ENCODE measurements at regions not wholly inside any gene's neighbourhood (a gene's known extent, or its start where the extent isn't known, plus 50 kb on each side); places are given as distances from the start of the nearest gene placed in this dataset.

DNA sequence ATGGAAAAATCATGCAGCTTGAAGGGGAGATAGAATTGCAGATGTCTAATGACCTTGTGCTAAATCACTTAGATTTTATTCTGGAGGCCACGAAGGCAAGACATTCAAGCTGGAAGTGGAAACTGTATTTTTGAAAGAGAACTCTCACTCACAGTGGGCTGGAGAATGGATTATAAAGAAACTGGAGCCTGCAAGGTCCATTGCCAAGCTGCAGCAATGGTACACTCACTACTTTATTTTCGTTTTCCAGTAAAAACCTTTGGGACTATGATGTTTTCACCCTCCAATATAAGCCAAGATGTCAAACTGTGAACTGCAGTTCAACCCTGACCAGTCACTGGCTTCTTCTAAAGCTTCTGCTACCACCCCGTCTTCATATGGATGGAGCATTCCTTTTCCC lies 62.0 kb downstream of the SKIDA1 start:
- no peaks in the 10 kb centered on the region; the same call in 1 of the 2 replicates for H3K9me3 ChIP-seq (ENCODE audit: control insufficient read depth, insufficient read depth, low read length)
- TF ChIP-seq, protein P1, sequence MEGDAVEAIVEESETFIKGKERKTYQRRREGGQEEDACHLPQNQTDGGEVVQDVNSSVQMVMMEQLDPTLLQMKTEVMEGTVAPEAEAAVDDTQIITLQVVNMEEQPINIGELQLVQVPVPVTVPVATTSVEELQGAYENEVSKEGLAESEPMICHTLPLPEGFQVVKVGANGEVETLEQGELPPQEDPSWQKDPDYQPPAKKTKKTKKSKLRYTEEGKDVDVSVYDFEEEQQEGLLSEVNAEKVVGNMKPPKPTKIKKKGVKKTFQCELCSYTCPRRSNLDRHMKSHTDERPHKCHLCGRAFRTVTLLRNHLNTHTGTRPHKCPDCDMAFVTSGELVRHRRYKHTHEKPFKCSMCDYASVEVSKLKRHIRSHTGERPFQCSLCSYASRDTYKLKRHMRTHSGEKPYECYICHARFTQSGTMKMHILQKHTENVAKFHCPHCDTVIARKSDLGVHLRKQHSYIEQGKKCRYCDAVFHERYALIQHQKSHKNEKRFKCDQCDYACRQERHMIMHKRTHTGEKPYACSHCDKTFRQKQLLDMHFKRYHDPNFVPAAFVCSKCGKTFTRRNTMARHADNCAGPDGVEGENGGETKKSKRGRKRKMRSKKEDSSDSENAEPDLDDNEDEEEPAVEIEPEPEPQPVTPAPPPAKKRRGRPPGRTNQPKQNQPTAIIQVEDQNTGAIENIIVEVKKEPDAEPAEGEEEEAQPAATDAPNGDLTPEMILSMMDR (IDR thresholded peaks at IDR 0.05; ENCODE audit: low read depth, low read length) = no peak
- no peak overlapping the region for H3K27ac ChIP-seq (ENCODE audit: low read depth, low read length)
- H3K27me3 ChIP-seq (ENCODE audit: control insufficient read depth, insufficient read depth, low read length) = no peaks in the 10 kb centered on the region
- DNase-seq (ENCODE audit: low read depth, low spot score) = no peak
- no peak overlapping the region for H3K4me3 ChIP-seq (ENCODE audit: low read depth, low read length)
- ChIA-PET POLR2A (no interaction called here), CTCF (interaction anchor here (1.4 kb wide), 1 partner anchor 184 kb away, joined by 4 read pairs; no protein-coding TSS in a partner anchor)

DNA sequence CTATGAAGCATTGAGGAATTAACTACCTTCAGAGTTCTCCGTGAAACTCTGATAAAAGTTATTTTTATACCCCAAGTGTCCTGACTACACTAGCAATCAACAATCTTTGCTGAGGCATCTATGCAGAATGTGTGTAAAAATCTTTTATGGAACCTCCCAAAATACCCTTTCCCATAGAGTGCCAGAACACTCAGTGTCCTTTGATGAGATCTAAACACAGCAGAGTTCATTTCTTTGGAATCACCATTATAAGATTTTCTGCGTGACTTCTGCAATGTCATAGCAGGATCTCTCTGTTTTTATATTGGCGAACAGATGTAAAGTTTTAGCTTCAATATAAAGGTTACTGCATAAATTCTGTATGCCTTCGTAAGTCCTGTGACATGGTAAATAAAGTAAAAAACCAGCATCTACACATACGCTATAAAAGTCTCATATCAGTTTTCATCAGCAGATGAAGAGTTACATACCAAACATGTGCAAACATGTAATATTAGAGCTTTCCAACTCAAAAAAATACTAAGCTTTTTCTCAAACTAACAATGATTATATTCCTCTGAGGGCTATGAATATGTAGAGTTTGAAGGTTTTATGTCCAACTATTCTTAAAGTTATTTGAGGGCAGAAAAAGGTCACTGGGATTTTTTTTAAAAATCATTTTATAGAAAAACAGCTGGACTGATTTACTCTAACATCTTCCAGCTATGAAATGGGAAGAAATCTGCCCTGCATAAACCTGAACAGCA lies 67.2 kb downstream of the SKIDA1 start:
- DNase-seq (ENCODE audit: low read depth, low spot score) = no peak
- peaks cover 5% of the 10 kb centered on the region; the same call in 1 of the 2 replicates for H3K9me3 ChIP-seq (ENCODE audit: control insufficient read depth, insufficient read depth, low read length)
- ChIA-PET CTCF (interaction anchor here (1.4 kb wide), 1 partner anchor 179 kb away, joined by 6 read pairs; no protein-coding TSS in a partner anchor), POLR2A (no interaction called here)
- H3K27ac ChIP-seq (ENCODE audit: low read depth, low read length) = no peak overlapping the region
- H3K27me3 ChIP-seq (ENCODE audit: control insufficient read depth, insufficient read depth, low read length) = no peaks in the 10 kb centered on the region
- H3K4me3 ChIP-seq (ENCODE audit: low read depth, low read length) = no peak overlapping the region
- TF ChIP-seq, protein P1 (IDR thresholded peaks at IDR 0.05; ENCODE audit: low read depth, low read length) = no peak

DNA sequence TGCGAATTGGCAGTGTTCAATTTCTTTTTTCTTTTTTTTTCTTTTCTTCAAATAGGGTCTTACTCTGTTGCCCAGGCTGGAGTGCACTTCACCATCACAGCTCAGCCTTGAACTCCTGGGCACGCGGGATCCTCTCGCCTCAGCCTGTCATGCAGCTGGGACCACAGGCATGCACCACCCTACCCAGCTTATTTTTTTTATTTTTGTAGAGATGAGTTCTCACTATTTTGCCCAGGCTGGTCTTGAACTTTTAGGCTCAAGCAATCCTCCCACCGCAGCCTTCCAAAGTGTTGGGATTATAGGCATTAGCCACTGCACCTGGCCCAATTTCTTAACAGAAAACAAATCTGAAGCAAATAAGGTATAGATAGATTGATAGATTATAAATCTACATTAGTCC lies 69.3 kb downstream of the SKIDA1 start:
- Histone ChIP-seq H3K27me3 (ENCODE audit: control insufficient read depth, insufficient read depth, low read length) (no peaks in the 10 kb centered on the region), H3K27ac (ENCODE audit: low read depth, low read length) (no peak overlapping the region), H3K9me3 (ENCODE audit: control insufficient read depth, insufficient read depth, low read length) (peaks cover 5% of the 10 kb centered on the region; the same call in 1 of the 2 replicates), H3K4me3 (ENCODE audit: low read depth, low read length) (no peak overlapping the region)
- CTCF ChIA-PET = no interaction called here
- no peak for DNase-seq (ENCODE audit: low read depth, low spot score)
- POLR2A ChIA-PET = no interaction called here
- TF ChIP-seq, protein P1 (IDR thresholded peaks at IDR 0.05; ENCODE audit: low read depth, low read length) = no peak

DNA sequence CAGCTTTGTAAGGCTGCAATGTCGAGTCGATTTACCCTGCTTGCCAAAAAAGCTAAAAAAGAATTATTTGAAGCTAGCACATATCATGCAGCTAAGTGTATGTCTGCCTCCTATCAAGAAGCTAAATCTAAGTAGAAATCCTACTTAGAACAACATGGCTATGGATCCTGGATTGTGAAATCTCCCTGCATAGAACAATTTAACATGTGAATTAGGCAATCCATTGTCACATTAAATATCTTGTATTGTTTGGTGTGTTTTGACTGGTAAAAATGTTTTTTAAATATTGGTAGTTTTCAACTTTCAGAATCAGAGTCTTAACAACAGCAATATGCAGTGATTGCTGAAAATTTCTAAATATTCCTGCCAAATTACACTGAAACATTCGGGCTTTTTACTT lies 73.3 kb downstream of the SKIDA1 start:
- Histone ChIP-seq H3K4me3 (ENCODE audit: low read depth, low read length) (no peak overlapping the region), H3K9me3 (ENCODE audit: control insufficient read depth, insufficient read depth, low read length) (peaks cover 7% of the 10 kb centered on the region; the same call in 1 of the 2 replicates), H3K27me3 (ENCODE audit: control insufficient read depth, insufficient read depth, low read length) (no peaks in the 10 kb centered on the region), H3K27ac (ENCODE audit: low read depth, low read length) (no peak overlapping the region)
- POLR2A ChIA-PET = no interaction called here
- CTCF ChIA-PET = interaction anchor here (0.6 kb wide), 1 partner anchor 359 kb away, joined by 5 read pairs; no protein-coding TSS in a partner anchor
- no peak for DNase-seq (ENCODE audit: low read depth, low spot score)
- TF ChIP-seq, protein P1 (IDR thresholded peaks at IDR 0.05; ENCODE audit: low read depth, low read length) = no peak

DNA sequence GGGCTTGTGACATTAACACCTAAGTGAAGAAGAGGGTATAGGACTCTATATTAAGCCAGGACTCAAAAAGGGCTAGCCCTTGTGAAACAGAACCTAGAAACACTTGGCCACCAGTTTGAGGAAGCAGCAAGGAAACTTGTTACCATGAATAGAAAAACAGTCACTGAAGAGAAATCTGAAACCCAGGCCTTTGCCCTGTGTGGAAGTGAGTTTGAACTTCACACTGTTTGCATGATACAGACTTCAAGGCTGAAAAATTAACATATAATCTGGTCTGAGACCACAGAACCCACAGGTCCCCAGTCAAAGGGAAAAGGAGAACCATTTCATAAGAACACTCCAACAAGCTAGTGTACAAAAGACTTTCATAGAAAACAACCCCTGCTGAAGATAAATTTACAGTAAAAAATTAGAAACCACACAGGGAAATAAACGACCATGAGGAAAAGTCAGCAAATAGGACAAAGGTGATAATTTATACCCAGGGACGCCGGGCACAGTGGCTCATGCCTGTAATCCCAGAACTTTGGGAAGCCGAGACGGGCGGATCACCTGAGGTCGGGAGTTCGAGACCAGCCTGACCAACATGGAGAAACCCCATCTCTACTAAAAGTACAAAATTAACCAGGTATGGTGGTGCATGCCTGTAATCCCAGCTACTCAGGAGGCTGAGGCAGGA lies 76.1 kb downstream of the SKIDA1 start:
- 0 out of 2 replicates have a peak, but pooled peaks cover 2% of the 10 kb centered on the region for H3K9me3 ChIP-seq (ENCODE audit: control insufficient read depth, insufficient read depth, low read length)
- POLR2A ChIA-PET = no interaction called here
- no peaks in the 10 kb centered on the region for H3K27me3 ChIP-seq (ENCODE audit: control insufficient read depth, insufficient read depth, low read length)
- TF ChIP-seq, protein P1 (IDR thresholded peaks at IDR 0.05; ENCODE audit: low read depth, low read length) = no peak
- DNase-seq (ENCODE audit: low read depth, low spot score) = no peak
- CTCF ChIA-PET = interaction anchor here (0.7 kb wide), 1 partner anchor 25 kb away, joined by 4 read pairs; no protein-coding TSS in a partner anchor
- no peak overlapping the region for H3K27ac ChIP-seq (ENCODE audit: low read depth, low read length)
- no peak overlapping the region for H3K4me3 ChIP-seq (ENCODE audit: low read depth, low read length)

Data from AG04450 (cell line).